Uterus (tissue), 2 donors: ENCODE measurements at regions not wholly inside any gene's neighbourhood (a gene's known extent, or its start where the extent isn't known, plus 50 kb on each side); places are given as distances from the start of the nearest gene placed in this dataset.

Experiments used
- CTCF ChIP-seq, 4 experiments: fragments of 200-600 bp in 2 of 4; fragments of 450-650 bp in 2 of 4; sonication (generic) in 2 of 4; IDR thresholded peaks; one replicate each; pipeline ENCODE4 v1.5.1; 2016 to 2019; ENCODE audit warnings: antibody characterized with exemption in 4 of 4, mild to moderate bottlenecking in 2 of 4, moderate library complexity in 1 of 4
- POLR2A ChIP-seq, 2 donors: fragments of 450-650 bp; IDR thresholded peaks; one replicate each; pipeline ENCODE4 v1.6.1; 2016; ENCODE audit warnings: antibody characterized with exemption in 2 of 2, mild to moderate bottlenecking in 1 of 2, moderate library complexity in 1 of 2

GRCh38 chr7:26549281-26549944 is 257.8 kb downstream of the SNX10 start:
- TF ChIP-seq CTCF (IDR thresholded peaks at IDR 0.05): no peak
- TF ChIP-seq POLR2A (IDR thresholded peaks at IDR 0.05): no peak
